GM18520 (cell line): ENCODE measurements at regions not wholly inside any gene's neighbourhood (a gene's known extent, or its start where the extent isn't known, plus 50 kb on each side); places are given as distances from the start of the nearest gene placed in this dataset.

Source experiments
- ATAC-seq: cut with Tn5 transposase; IDR thresholded peaks from one replicate; pipeline ENCODE4 v1.9.1; 2021; ENCODE audit not compliant: unreplicated experiment

GRCh38 chr12:68447797-68448260 lies 115.7 kb upstream of the MDM1 start:
- ATAC-seq, result no peak

- no peak for ATAC-seq
Observed at GRCh38 chr12:68449196-68449595, 117.0 kb upstream of the MDM1 start.

- ATAC-seq, result no peak
Observed at GRCh38 chr12:68450947-68451260, 118.7 kb upstream of the MDM1 start.

- ATAC-seq, result peak; percentile 53
Observed at GRCh38 chr12:68451261-68452077, 119.3 kb upstream of the MDM1 start.

DNA sequence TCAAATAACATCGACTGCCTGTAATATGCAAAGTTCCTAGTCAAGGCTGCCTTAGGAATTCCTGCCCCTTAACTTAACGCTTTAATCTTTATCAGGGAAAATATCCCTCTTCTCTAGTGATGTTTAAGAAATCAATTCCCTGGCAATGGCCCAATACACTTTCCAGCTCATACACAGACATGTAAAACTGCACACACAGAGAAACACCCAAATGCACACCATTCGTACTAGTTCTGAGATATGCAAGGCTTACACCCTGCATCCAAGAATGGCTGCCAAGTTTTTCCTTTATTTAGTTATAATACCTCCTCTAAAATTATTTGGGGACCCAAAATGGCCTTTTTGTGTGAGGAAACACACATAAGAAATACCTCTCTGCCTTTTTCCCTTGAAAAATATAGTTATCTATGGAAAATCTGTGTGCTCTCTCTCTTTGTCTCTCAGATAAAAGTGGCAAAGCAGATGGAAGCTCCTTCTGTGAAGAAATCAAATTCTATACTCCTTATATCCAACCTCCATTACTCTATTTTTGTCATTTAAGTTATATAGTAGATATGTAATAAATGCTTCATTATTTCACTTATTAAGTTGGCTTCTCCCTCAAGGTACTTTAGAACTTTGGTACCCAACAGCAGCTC lies 120.0 kb upstream of the MDM1 start:
- ATAC-seq, result no peak

- ATAC-seq, result no peak
Observed at GRCh38 chr12:68453278-68453677, 121.1 kb upstream of the MDM1 start.

DNA sequence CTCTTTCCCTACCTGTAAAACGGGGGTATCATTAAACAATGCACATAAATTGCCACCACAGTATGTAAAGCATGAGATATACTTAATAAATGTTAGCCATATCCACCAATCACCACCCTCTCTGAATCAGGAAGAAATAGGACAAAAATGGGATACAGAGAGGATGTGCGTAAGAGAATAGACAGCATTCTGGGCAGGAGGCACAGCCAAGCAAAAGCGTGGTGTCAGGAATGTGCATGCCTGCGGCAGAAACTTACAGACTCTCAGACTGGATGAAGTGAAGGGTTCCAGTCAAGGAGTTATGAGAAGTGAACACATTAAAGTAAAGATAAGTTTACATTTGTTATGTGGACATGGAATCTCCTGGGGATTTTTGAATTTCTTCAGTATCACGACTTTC lies 121.7 kb upstream of the MDM1 start:
- no peak for ATAC-seq

DNA sequence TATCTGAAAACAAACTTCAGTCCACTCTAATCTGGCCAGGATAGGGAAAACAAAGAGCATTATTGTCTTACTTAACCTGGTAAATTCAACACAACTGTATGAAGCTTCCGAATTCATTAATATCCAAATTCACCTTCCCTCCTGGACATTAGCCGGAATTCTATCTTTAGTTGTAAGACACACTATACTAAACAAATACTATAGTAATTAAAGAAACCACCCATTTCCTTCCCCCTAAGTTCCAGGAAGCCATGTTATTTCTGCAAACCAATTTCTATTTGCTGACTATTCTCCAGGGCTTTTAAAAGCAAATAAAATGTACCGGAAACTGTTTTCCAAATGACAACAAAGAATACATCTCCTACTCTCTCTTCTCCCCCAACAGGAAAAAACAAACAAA lies 122.7 kb upstream of the MDM1 start:
- ATAC-seq, result no peak

- ATAC-seq, result no peak
Observed at GRCh38 chr12:68455691-68456345, 123.7 kb upstream of the MDM1 start.

- ATAC-seq, result no peak
Observed at GRCh38 chr12:68458866-68459265, 126.7 kb upstream of the MDM1 start.

DNA sequence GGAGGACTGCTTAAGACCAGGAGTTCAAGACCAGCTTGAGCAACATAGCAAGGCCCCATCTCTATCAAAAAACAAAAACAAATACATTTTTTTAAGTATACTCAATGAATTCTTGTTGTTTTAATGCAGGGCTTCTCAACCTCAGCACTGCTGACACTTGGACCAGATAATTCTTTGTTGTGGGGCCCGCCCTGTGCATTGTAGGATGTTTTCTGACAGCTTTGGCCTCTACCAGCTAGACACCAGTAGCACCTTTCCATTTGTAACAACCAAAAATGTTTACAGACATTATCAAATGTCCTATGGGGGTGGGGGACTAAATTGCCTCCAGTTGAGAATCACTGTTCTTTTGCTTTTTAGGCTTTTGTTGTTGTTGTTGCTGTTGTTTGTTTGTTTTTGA lies 128.1 kb upstream of the MDM1 start:
- ATAC-seq, result no peak

- no peak for ATAC-seq
Observed at GRCh38 chr12:68461645-68462044, 129.5 kb upstream of the MDM1 start.

DNA sequence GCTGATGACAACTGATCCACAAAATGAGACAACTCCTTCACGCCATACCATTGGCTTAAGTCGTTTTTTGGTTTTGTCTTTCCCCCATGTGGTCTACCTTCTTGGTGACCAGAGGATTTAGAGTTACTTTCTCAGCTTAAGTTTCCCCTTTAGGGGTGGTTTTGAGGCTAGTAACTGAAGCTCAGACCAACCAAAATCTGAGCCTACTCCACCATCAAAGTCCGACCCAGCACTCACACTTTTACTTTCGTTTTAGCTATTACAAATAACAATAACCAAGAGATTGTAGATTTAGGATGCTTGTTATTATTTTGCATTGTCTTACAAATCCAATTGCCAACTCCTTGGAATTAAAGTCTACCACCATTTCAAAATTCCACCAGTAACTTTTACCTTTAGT lies 130.6 kb upstream of the MDM1 start:
- no peak for ATAC-seq

DNA sequence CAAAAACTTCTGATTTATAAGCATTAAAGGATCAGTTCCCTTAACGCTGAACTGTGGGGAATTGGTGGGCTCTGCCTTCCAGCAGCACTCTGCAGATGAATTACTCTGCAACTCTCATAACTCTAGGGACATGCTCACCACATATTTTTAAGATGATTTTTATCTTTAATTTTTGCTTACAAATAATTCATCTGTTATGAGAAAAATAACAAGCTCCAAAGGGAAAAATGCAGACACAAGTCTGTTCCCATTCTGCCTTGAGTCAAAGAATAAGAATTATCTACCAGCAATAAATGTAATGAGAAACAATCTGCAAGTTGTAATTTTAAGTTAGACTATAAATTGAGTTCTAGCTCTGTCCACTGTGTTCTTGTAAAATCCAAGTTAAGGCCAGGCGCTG lies 133.1 kb upstream of the MDM1 start:
- ATAC-seq, result no peak

DNA sequence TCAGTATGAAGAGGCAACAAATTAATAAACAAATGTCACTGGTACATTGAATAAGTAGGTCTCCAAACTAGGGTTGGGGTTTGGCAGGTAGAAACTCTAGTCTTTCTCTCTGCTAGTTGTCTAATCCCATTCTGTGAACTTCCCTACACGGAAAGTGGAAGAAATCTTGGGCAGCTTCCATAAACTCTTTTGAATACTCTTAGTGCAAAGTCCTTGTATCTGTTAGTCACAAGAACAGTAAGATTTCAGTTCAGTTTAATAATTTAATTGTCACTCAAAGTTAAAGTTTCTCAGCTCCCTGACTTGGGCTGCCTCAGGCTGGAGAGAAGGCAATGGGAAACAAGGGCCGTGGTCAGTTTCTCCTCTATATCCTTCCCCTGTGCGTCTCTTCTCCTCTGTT lies 135.4 kb upstream of the MDM1 start:
- ATAC-seq, result no peak

- ATAC-seq, result no peak
Observed at GRCh38 chr12:68468036-68468435, 135.9 kb upstream of the MDM1 start.

DNA sequence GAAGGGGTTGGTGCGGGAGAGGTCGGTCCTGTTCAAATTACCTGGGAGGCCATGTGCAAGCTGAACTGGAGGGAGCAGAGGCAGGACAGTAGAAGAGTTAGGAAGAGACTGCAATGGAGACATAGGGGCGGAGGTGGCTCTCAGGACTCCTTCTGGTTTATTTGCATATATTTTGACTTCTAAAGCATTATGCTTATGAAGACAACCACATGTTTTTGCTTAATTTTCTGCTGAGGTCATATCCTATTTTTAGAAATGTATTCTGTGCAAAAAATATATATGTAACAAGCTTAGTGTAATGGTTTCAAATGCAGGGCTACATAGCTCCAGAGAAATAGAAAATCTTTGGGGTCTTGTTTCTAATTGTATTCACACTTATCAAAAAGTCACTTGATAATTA lies 137.0 kb upstream of the MDM1 start:
- ATAC-seq, result no peak

DNA sequence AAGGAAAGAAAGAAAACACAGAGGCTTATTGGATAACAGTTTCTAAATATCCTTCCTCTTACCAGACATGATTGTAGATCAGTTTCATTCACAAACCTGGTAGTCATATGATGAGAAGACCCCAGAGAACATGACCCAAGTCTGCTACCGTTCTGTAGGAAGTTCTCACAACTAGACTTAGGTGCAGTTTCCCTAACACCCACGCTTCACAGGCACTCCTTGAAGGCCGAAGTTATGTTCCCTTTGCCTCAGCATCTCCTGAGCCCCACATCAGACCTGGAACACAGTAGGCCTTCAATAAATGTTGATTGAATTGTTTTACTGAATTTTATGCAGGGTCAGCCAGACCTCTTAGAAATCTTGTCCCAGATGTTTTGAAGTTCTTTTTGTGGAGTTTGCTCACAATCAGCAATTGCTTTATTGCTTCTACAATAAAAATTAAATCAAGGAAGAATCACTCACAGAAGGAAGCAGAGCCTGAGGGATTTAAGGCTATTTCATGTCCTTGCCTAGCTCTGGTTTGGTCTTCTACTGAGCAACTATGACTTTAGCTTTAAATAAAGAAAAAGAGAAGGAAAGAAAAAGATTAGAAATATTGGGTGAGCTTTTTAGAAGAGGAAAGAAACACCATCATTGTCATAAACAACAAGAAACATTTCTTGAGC lies 138.6 kb upstream of the MDM1 start:
- no peak for ATAC-seq

- no peak for ATAC-seq
Observed at GRCh38 chr12:68474467-68475204, 136.1 kb upstream of the RAP1B start.

GRCh38 chr12:68476794-68477193 lies 133.9 kb upstream of the RAP1B start:
- ATAC-seq, result no peak

GRCh38 chr12:68477261-68477772 lies 133.4 kb upstream of the RAP1B start:
- no peak for ATAC-seq
